HG02970 (cell line): ENCODE measurements at regions not wholly inside any gene's neighbourhood (a gene's known extent, or its start where the extent isn't known, plus 50 kb on each side); places are given as distances from the start of the nearest gene placed in this dataset.

Experiments used
- ATAC-seq: cut with Tn5 transposase; IDR thresholded peaks from one replicate; pipeline ENCODE4 v1.9.1; 2021; ENCODE audit warnings: mild to moderate bottlenecking, moderate library complexity, moderate number of reproducible peaks; ENCODE audit not compliant: unreplicated experiment, low FRiP score

- no peak for ATAC-seq
These were observed 771.1 kb upstream of the ZEB2 start for GRCh38 chr2:145290986-145291385.

DNA sequence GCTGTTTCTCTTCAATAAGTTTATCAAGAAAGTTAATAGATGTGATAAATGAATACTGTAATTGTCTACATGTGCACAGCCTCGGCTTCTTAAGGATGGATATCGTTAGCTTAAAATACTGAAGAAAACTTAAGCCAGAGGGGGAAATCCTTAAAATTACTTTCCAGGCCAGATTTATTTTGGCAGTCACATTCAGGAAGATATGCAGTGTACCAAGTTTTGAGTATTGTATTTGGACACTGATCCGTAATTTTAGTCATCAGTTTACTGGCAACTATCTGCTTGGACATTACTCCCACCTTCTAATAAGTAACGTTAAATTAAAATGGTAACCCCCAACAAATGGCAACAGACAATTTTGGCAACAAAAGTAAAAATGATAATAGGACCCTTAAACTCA is 770.0 kb upstream of the ZEB2 start:
- ATAC-seq: no peak

DNA sequence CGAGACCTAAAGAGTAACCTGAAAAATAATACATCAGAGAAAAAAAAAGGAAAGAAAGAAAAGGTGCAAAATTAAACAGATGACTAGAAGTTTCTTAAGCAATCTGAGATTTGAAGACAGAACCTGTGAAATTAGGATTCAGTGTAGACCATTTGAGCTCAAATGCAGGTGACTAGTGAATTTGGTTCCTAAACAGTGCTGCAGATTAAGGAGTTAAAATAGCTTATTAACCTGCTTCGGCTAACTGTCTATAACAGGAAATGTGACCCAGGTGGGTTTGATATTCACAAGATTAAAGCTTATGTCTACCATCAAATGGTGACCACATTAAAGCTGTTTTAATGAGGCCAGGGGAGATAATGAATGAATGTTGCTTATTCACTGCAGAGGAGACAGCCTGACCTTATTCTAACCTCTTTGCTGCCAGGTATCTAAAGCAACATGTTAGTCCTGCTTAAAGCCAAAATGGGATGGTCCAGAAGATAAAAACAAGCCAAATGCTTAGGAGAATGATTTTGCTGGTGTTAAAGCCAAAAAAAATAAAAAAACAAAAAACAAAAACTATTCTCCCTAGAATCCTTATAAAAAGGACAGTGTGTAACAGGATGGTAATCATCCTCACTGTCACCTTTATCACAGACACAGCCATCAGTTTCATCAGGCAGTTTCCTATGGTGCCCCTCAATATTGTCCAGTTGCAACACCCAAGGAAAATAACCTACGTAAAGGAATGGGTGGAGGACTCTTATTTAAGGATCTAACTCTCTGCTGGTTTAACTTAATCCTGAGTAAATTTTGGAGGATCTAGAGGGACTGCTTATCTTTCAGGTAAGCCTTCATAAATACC is 769.0 kb upstream of the ZEB2 start:
- ATAC-seq: no peak

DNA sequence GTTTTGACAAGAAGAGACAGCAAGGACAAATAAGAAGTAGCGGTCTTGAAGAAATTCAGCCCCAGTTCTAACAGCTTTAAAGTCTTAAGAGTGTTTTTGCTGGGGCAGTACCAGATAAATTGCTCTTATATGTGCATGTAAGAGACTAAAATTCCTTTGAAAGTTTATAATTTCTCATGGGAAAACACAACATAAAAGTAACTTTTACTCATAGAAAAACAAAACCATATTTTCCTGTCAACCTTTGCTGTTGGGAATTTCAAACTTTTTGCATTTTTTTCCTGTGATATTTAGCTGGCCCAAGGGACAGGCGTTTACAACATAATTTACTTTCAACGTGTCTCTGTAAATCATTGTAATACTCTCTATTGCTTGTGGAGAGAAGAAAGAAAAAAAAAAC is 767.8 kb upstream of the ZEB2 start:
- no peak for ATAC-seq

GRCh38 chr2:145286716-145287275 is 766.9 kb upstream of the ZEB2 start:
- no peak for ATAC-seq

DNA sequence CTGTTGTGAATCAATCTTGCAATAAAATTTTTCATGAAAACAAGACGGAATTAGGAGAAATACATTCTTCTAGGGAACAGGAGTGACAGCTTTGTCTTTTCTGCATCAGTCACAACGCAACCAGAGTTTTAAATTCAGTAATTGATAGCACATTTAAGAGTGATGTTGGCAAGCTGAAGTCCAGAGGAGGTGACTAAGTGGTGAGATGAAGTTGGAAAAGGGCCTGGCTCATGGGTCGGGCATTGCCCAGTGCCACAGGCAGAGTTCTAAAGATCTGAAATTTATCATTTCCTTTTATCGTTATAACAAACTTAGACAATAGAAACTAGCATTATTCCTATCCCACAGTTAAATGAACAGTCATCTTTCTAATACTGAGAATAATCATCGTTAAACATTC is 764.6 kb upstream of the ZEB2 start:
- ATAC-seq: no peak

DNA sequence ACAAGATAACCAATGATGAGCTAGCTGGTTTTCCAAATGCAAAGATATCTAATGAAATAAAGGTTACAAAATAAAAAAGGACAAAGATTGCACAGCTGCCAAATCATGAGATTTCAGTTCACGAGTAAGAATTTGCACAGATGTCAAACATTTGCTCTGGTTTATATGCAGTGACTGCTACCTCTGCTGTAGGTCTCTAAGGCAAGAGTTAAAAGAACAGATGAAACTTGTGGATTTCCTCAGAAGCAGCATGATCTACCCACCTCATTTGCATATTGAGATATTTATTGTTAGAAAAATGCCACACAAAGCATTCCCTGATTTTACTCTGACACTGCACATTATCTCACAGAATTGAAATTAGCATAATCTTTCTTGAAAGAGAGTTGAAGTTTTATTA is 763.2 kb upstream of the ZEB2 start:
- no peak for ATAC-seq

GRCh38 chr2:145277922-145278321 is 758.0 kb upstream of the ZEB2 start:
- no peak for ATAC-seq

DNA sequence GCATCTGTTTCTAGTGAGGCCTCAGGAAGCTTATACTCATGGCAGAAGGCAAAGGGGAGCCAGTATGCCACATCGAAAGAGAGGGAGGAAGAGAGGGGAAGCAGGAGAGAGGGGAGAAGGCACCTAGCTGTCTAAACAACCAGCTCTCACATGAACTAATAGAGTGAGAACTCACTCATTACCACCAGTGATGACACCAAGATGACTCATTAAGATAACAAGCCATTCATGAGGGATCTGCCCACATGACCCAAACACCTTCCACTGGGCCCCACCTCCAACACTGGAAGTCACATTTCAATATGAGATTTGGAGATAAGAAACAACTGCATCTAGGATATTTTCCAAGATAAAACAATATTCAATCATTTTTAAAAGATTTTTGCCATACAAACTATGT is 753.9 kb upstream of the ZEB2 start:
- ATAC-seq: no peak

GRCh38 chr2:145268931-145269330 is 749.0 kb upstream of the ZEB2 start:
- no peak for ATAC-seq

DNA sequence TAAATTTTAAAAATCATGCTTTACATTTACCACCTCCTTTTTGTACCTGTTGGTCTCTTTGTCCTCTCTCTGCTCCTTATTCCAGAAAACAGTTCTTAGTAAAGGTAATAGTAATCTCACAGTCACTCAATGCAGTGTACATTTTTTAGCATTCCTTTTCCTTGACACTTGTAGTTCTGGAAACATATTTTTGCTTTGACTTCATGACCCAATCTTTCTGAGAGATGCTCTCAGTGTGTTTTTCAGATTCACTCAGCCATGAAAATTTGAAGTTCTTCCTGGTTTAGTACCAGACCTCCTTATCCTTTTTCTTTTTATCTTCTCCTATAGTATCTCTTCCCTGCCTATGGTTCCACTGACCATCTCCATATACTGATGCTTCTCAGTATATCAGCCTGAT is 747.5 kb upstream of the ZEB2 start:
- no peak for ATAC-seq

GRCh38 chr2:145265244-145265643 is 745.3 kb upstream of the ZEB2 start:
- ATAC-seq: no peak

- no peak for ATAC-seq
These were observed 740.8 kb upstream of the ZEB2 start for GRCh38 chr2:145260674-145261073.

GRCh38 chr2:145260081-145260480 is 740.2 kb upstream of the ZEB2 start:
- ATAC-seq: no peak

- ATAC-seq: no peak
These were observed 739.1 kb upstream of the ZEB2 start for GRCh38 chr2:145258903-145259579.

- ATAC-seq: no peak
These were observed 738.0 kb upstream of the ZEB2 start for GRCh38 chr2:145257931-145258330.

- ATAC-seq: no peak
These were observed 736.6 kb upstream of the ZEB2 start for GRCh38 chr2:145256551-145256950.

DNA sequence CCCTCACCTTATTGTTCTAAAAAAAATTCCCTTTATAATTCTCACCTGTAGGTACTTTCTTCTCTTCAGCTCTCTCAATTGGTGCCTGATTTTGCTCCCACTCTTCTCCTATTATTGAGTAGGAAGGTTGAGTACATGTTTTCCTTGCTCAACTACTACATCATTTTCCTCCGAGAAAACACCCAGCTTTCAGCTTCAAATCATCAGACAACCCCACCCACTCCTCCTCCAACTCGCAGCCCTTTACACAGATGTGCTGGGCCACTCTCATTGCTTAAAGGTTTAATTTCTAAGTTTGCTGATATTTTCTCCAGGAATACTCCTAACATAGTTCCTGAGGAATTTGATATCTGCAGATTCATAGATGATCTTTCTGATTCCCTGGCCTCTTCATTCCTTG is 734.4 kb upstream of the ZEB2 start:
- no peak for ATAC-seq

- ATAC-seq: no peak
These were observed 733.6 kb upstream of the ZEB2 start for GRCh38 chr2:145253492-145253891.

DNA sequence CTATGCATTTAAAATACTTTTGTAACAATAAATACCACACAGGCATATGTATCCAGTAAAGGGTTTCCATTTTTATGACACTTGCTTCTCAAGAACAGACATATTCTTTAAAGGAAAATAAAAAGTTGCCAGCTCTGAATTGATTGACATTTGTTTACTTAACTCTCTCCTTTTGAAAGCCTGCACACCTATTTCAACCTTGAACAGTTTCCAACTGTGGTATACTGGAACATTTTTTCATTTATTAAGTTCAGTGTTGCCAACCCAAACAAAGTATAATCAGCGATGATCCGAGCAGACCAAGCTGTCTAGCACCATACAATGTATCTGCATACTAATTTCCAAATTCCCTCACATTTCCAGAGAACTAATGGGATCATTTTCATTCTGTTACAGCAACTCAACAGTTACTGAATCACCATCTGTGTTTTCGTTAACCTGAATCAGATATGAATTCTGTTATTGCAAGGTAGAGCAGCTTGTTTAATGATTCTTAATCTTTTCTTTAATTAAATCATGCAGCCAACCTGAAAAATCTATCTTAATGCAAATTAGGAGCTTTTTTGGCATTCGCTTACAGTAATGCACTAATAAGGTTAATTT is 725.5 kb upstream of the ZEB2 start:
- ATAC-seq: no peak

- ATAC-seq: no peak
These were observed 715.4 kb upstream of the ZEB2 start for GRCh38 chr2:145235312-145235711.
